ENCODE measurements at regions not wholly inside any gene's neighbourhood (a gene's known extent, or its start where the extent isn't known, plus 50 kb on each side); places are given as distances from the start of the nearest gene placed in this dataset.

- peak overlapping the region; percentile 59 for H2AFZ ChIP-seq (ENCODE audit: low read depth, low read length)
- POLR2A ChIA-PET: no interaction called here
- dilution Hi-C loops (cut with MboI; ENCODE audit: extremely low pct_ligation_motif_present, low sequenced_read_pairs): no loop called here
Observed at GRCh38 chr4:135274416-135274815, 1072.8 kb upstream of the PABPC4L start.

More at GRCh38 chr4:135274416-135274815, 1072.8 kb upstream of the PABPC4L start:
- no TSS peak for BruUV-seq (replicated peaks)
- Histone ChIP-seq H3K4me3 (replicated peaks in 1 of 3; ENCODE audit: insufficient read depth in 1 of 3, low read depth in 1 of 3, low read length in 3 of 3) (no peak overlapping the region), H3K4me1 (ENCODE audit: control insufficient read depth, extremely low read depth, insufficient read depth, low read length) (no peaks in the 10 kb centered on the region), H3K9me1 (replicated peaks; ENCODE audit: control insufficient read depth, extremely low read depth, insufficient read depth, low read length) (no peaks in the 10 kb centered on the region), H3K27ac (ENCODE audit: insufficient read depth, low read depth, low read length) (no peak overlapping the region), H3K4me2 (ENCODE audit: insufficient read depth, low read length) (no peak overlapping the region), H4K20me1 (replicated peaks; ENCODE audit: control insufficient read depth, extremely low read depth, insufficient read depth, low read length) (no peaks in the 10 kb centered on the region), H3K36me3 (ENCODE audit: control insufficient read depth in 2 of 2, extremely low read depth in 1 of 2, insufficient read depth in 2 of 2, low read length in 2 of 2) (no peaks in the 10 kb centered on the region), H3K27me3 (ENCODE audit: control insufficient read depth in 2 of 2, insufficient read depth in 2 of 2, low read length in 2 of 2) (no peaks in the 10 kb centered on the region), H3K9me3 (replicated peaks; ENCODE audit: control insufficient read depth, insufficient read depth, low read length) (no peaks in the 10 kb centered on the region), H3K79me2 (ENCODE audit: control insufficient read depth, insufficient read depth, low read length) (no peaks in the 10 kb centered on the region), H3K9ac (replicated peaks; ENCODE audit: extremely low read depth, insufficient read depth, low read length) (no peak overlapping the region)
- CTCF ChIA-PET: no interaction called here
- FAIRE-seq (no peak), DNase-seq (ENCODE audit: low read depth, low spot score) (no peak)
- no peak for TF ChIP-seq EZH2 (IDR thresholded peaks at IDR 0.05; ENCODE audit: borderline replicate concordance, low read depth, low read length, severe bottlenecking)
- no peak for TF ChIP-seq FOS (IDR thresholded peaks at IDR 0.05; ENCODE audit: borderline replicate concordance, insufficient read depth, low read length)
- no peak for TF ChIP-seq CTCF (IDR thresholded peaks at IDR 0.05; ENCODE audit: extremely low read depth in 1 of 2, insufficient read depth in 1 of 2, low read depth in 1 of 2, low read length in 2 of 2)
- TF ChIP-seq MYC (IDR thresholded peaks at IDR 0.05; ENCODE audit: low read depth, low read length): no peak
- TF ChIP-seq MAX (IDR thresholded peaks at IDR 0.05; ENCODE audit: insufficient read depth, insufficient read length): no peak
- TF ChIP-seq POLR2A (IDR thresholded peaks at IDR 0.05; ENCODE audit: low read depth, low read length): no peak
- no peak for TF ChIP-seq GATA2 (IDR thresholded peaks at IDR 0.05; ENCODE audit: insufficient read depth, insufficient read length, low read depth, low read length)
- no peak for TF ChIP-seq POLR2AphosphoS5 (IDR thresholded peaks at IDR 0.05; ENCODE audit: insufficient read depth, low read depth, low read length)
- no peak for TF ChIP-seq JUN (IDR thresholded peaks at IDR 0.05; ENCODE audit: borderline replicate concordance, insufficient read depth, insufficient read length, low read depth)
- intact Hi-C loops (cut with micrococcal nuclease): no loop called here
